Peyer's patch (tissue), 4 donors: ENCODE measurements at regions not wholly inside any gene's neighbourhood (a gene's known extent, or its start where the extent isn't known, plus 50 kb on each side); places are given as distances from the start of the nearest gene placed in this dataset.

Source experiments
- CTCF ChIP-seq, 6 experiments: fragments of 450-650 bp in 4 of 6; fragments of 200-600 bp in 2 of 6; sonication (generic) in 1 of 6; IDR thresholded peaks; one replicate each; pipeline ENCODE4 v1.5.1; 2017 to 2019; ENCODE audit warnings: antibody characterized with exemption in 6 of 6, mild to moderate bottlenecking in 3 of 6, moderate library complexity in 1 of 6
- POLR2A ChIP-seq, 2 donors: fragments of 450-650 bp; IDR thresholded peaks; one replicate each; pipeline ENCODE4 v1.5.1; 2017; ENCODE audit warnings: antibody characterized with exemption in 2 of 2, mild to moderate bottlenecking in 2 of 2, moderate library complexity in 2 of 2

- no peak for TF ChIP-seq CTCF (IDR thresholded peaks at IDR 0.05)
- no peak for TF ChIP-seq POLR2A (IDR thresholded peaks at IDR 0.05)
Observed at GRCh38 chr14:83624541-83624940, 1905.4 kb upstream of the FLRT2 start.
